H1 (cell line): ENCODE measurements at regions not wholly inside any gene's neighbourhood (a gene's known extent, or its start where the extent isn't known, plus 50 kb on each side); places are given as distances from the start of the nearest gene placed in this dataset.

Experiments
- USF2 ChIP-seq: IDR thresholded peaks from 2 replicates; pipeline ENCODE4 v1.6.1; 2011; ENCODE audit warnings: low read length, improper control_type of control experiment

GRCh38 chrX:150207733-150208132 lies 155.4 kb upstream of the MAMLD1 start (continued):
- TF ChIP-seq USF2: no peak
